HepG2 (cell line): ENCODE measurements at regions not wholly inside any gene's neighbourhood (a gene's known extent, or its start where the extent isn't known, plus 50 kb on each side); places are given as distances from the start of the nearest gene placed in this dataset.

Experiments
- GATA4 ChIP-seq: sonication (generic); IDR thresholded peaks from 2 replicates; pipeline ENCODE4 v1.6.1; 2016; ENCODE audit warnings: antibody characterized with exemption, low read depth, borderline replicate concordance
- KDM2A ChIP-seq: sonication (generic); formaldehyde crosslinking; IDR thresholded peaks from 2 replicates; pipeline ENCODE4 v1.4.0; 2020; ENCODE audit warnings: low read depth, missing genetic modification reagents, borderline replicate concordance
- MBNL3 ChIP-seq: fragments of 250-450 bp; sonication (Bioruptor Pico); conservative IDR thresholded peaks from 2 replicates; pipeline ENCODE4 v1.8.0; 2022; ENCODE audit warnings: mild to moderate bottlenecking, inconsistent platforms
- SIX1 ChIP-seq: sonication (generic); formaldehyde crosslinking; IDR thresholded peaks from 2 replicates; pipeline ENCODE4 v1.4.0; 2020; ENCODE audit warnings: missing genetic modification reagents, borderline replicate concordance
- SMARCC2 ChIP-seq: fragments of 450-650 bp; IDR thresholded peaks from 2 replicates; pipeline ENCODE4 v1.6.1; 2017; ENCODE audit warnings: antibody characterized with exemption, mild to moderate bottlenecking
- ZFP36 ChIP-seq: fragments of 150-350 bp; IDR thresholded peaks from 2 replicates; pipeline ENCODE4 v1.6.1; 2018; ENCODE audit warnings: borderline replicate concordance, low read length, low read depth; ENCODE audit not compliant: partially characterized antibody
- TF ChIP-seq, protein P1 (sequence below): sonication (generic); formaldehyde crosslinking; IDR thresholded peaks from 2 replicates; pipeline ENCODE4 v1.5.0; 2020; ENCODE audit warnings: mild to moderate bottlenecking, missing genetic modification reagents, moderate library complexity
- TF ChIP-seq, protein P2 (sequence below): IDR thresholded peaks from 2 replicates; pipeline ENCODE4 v1.6.1; 2012; ENCODE audit warnings: inconsistent platforms

DNA sequence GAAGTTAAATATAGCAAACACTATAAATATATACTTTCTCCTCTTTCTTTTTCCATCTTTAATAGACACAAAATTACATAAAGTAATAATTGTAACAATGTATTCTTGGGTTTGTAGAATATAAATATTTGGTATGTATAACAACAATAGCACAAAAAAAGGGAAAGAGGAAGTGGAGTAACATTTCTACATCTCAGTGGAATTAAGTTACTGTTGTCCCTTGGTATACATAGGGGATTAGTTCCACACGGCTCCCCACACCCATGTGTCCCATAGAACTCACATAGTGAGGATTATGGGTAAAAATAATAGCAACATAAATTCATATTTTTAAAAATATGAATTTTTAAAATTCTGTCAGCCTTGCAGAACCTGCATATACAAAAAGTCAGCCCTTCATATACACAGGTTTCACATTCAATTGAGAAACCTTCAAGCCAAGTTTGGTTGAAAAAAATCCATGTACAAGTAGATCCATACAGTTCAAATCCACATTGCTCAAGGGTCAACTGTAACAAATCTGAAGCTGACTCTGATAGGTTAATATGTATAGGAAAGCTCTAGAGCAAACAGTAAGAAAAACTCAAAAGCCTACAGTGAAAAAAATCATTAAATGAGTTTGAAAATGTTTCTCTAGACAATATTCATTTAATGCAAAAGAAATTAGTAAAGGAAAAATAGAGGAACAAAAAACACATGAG lies 92.4 kb downstream of the HYCC1 start:
- no peak for TF ChIP-seq MBNL3 (CRISPR knock-in tag)
- TF ChIP-seq, protein P1, sequence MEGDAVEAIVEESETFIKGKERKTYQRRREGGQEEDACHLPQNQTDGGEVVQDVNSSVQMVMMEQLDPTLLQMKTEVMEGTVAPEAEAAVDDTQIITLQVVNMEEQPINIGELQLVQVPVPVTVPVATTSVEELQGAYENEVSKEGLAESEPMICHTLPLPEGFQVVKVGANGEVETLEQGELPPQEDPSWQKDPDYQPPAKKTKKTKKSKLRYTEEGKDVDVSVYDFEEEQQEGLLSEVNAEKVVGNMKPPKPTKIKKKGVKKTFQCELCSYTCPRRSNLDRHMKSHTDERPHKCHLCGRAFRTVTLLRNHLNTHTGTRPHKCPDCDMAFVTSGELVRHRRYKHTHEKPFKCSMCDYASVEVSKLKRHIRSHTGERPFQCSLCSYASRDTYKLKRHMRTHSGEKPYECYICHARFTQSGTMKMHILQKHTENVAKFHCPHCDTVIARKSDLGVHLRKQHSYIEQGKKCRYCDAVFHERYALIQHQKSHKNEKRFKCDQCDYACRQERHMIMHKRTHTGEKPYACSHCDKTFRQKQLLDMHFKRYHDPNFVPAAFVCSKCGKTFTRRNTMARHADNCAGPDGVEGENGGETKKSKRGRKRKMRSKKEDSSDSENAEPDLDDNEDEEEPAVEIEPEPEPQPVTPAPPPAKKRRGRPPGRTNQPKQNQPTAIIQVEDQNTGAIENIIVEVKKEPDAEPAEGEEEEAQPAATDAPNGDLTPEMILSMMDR (CRISPR knock-in tag) = no peak
- TF ChIP-seq SMARCC2 = no peak
- TF ChIP-seq, protein P2, sequence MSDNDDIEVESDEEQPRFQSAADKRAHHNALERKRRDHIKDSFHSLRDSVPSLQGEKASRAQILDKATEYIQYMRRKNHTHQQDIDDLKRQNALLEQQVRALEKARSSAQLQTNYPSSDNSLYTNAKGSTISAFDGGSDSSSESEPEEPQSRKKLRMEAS = no peak
- TF ChIP-seq SIX1 (CRISPR knock-in tag) = no peak
- no peak for TF ChIP-seq GATA4
- TF ChIP-seq ZFP36 = no peak
- TF ChIP-seq KDM2A (CRISPR knock-in tag) = no peak
